Body of pancreas (tissue), 4 donors: ENCODE measurements at regions not wholly inside any gene's neighbourhood (a gene's known extent, or its start where the extent isn't known, plus 50 kb on each side); places are given as distances from the start of the nearest gene placed in this dataset.

Source experiments
- CTCF ChIP-seq, 7 experiments: fragments of 450-650 bp in 4 of 7; fragments of 200-600 bp in 3 of 7; sonication (generic) in 3 of 7; IDR thresholded peaks; one replicate each; pipeline ENCODE4 v1.5.1; 2016 to 2019; ENCODE audit warnings: antibody characterized with exemption in 7 of 7
- POLR2A ChIP-seq, 3 donors: fragments of 450-650 bp; IDR thresholded peaks; one replicate each; pipeline ENCODE4 v1.6.1; 2016; ENCODE audit warnings: antibody characterized with exemption in 3 of 3, mild to moderate bottlenecking in 2 of 3

- no peak for TF ChIP-seq CTCF (IDR thresholded peaks at IDR 0.05)
- no peak for TF ChIP-seq POLR2A (IDR thresholded peaks at IDR 0.05)
These were observed 642.7 kb downstream of the NR4A2 start for GRCh38 chr2:155689791-155690190.
